ENCODE measurements at regions not wholly inside any gene's neighbourhood (a gene's known extent, or its start where the extent isn't known, plus 50 kb on each side); places are given as distances from the start of the nearest gene placed in this dataset.

DNA sequence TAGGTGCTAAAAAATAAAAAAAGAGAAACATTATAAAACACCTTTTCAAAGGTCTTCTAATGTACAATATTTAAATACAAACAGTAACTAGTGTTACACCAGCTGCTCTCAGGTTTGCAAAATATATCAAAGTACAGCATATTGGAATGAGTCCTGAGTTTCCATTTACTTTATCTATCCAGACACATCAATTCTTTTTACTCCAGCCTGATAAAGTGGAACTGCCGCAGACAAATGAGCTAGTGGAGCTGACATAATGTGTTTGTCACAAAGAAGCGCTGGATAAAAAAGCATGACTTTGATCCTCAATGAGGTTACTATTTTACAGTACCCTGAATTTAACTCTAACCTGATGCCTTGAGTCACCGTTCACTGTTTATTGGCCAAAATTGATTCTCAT is 1243.1 kb downstream of the GATA3 start:
- H3K4me3 ChIP-seq (ENCODE audit: low read depth, low read length) = no peak overlapping the region
- TF ChIP-seq, protein P1, sequence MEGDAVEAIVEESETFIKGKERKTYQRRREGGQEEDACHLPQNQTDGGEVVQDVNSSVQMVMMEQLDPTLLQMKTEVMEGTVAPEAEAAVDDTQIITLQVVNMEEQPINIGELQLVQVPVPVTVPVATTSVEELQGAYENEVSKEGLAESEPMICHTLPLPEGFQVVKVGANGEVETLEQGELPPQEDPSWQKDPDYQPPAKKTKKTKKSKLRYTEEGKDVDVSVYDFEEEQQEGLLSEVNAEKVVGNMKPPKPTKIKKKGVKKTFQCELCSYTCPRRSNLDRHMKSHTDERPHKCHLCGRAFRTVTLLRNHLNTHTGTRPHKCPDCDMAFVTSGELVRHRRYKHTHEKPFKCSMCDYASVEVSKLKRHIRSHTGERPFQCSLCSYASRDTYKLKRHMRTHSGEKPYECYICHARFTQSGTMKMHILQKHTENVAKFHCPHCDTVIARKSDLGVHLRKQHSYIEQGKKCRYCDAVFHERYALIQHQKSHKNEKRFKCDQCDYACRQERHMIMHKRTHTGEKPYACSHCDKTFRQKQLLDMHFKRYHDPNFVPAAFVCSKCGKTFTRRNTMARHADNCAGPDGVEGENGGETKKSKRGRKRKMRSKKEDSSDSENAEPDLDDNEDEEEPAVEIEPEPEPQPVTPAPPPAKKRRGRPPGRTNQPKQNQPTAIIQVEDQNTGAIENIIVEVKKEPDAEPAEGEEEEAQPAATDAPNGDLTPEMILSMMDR (IDR thresholded peaks at IDR 0.05; ENCODE audit: borderline replicate concordance, insufficient read depth, low read depth, low read length) = no peak

DNA sequence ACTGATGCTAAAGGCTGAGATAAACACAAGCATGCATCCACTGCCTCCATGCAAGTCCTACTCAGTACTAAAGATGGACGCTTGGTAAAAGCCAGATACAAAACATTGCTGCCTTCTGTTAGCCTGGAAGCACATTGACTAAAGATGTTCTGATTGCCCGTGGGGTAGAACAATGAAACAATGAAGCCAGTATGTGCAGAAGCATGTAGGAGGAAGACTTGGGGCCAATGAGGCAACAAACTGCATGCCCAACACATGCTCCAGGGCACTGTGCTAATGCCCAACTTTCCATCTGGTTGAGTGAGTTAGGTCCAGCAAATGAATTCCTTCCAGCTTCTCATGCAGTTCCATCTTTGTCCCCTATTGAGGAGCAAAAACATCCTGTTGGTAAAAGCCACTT is 1245.5 kb downstream of the GATA3 start:
- TF ChIP-seq, protein P1 (IDR thresholded peaks at IDR 0.05; ENCODE audit: borderline replicate concordance, insufficient read depth, low read depth, low read length) = no peak
- H3K4me3 ChIP-seq (ENCODE audit: low read depth, low read length) = no peak overlapping the region

DNA sequence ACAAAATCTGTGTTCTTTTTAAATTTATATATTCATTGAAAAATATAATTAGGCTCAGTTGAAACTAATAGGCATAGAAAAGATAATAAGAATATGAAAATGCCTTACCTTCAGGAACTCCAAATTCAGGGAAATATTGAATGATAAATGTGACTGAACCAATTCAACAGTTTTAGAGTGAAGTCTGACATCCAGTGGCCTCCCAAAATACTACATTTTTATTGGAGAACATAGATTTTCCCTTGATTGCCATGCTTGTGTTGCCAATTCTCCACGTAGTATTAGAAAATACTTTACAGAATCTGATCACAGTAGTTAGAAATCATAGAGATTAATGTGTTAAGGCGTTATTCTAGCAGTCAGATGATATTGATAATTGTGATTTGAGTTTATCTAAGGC is 1246.7 kb downstream of the GATA3 start:
- H3K4me3 ChIP-seq (ENCODE audit: low read depth, low read length) = no peak overlapping the region
- TF ChIP-seq, protein P1 (IDR thresholded peaks at IDR 0.05; ENCODE audit: borderline replicate concordance, insufficient read depth, low read depth, low read length) = no peak

DNA sequence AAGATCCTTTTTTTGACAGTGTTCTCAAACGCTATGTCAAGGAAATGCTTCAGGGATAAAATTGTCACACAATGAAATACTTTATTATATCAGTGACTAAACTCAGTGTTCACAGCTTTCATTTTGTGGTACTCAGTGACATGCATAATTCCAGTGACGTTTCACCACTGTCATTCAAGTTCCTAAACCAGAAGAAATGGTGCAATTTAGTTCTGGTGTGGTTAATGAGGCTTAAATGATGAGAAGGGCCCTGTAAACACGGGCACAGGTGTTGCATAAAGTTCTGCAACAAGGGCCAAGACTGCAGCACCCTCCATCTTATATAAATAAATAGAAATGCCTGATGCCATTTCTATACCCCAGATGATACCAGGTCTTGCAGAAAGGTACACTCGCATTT is 1247.1 kb downstream of the GATA3 start:
- TF ChIP-seq, protein P1 (IDR thresholded peaks at IDR 0.05; ENCODE audit: borderline replicate concordance, insufficient read depth, low read depth, low read length) = no peak
- H3K4me3 ChIP-seq (ENCODE audit: low read depth, low read length) = no peak overlapping the region

DNA sequence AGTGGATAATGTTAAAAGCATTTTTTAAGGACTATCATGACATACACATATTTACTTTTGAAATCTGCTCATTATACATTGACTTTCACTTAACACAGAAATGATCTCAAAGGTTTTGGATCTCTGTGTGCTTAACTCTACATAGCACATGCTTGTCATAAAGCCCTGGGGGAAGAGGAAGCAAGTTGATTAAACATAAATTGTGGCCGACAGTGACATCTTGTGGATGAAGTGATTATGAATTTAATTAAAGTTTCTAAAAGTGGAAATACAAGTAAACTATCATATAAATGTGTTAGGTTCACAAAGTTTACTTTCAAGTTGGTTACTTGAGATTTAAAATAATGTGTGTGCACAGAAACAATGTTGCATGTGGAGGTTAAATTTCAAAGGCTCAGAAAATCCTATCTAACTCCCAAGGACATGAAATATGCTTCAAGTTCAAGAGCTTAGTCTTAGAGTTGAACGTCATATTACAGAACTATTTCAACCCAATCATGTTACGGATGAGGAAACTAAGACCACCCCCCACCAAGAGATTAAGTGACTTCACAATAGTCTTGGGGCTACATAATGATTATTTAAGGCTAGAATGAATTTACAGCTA is 1247.8 kb downstream of the GATA3 start:
- no peak overlapping the region for H3K4me3 ChIP-seq (ENCODE audit: low read depth, low read length)
- TF ChIP-seq, protein P1 (IDR thresholded peaks at IDR 0.05; ENCODE audit: borderline replicate concordance, insufficient read depth, low read depth, low read length) = no peak

DNA sequence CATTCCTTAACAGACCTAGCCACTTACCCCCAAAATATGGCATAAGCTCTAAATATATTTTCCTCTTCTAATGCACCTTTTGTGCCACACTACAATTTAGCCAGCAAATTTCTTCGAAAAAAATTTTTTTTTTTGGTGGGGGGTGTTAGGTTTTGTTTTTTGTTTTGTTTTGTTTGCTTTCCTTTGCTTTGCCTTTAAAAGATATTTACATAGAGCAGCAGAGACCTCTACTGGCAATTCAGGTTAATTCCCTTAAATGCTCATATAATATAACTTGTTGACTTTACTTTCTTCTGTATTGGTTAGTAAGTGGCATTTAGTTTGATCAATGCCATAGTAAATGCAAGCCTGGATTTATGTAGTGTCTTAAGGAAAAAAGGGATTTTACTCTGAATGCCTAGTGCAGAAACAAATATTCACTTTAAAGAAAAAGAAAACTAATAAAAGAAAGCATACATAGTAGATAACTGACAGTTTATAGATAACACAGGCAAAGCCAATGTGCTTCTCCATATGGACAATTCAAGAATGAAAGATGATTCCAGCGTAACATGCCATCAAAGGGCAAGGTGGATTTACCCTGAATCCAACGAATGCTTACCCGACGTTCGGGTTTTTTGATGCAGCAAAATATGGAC is 1250.6 kb downstream of the GATA3 start:
- TF ChIP-seq, protein P1 (IDR thresholded peaks at IDR 0.05; ENCODE audit: borderline replicate concordance, insufficient read depth, low read depth, low read length) = no peak
- H3K4me3 ChIP-seq (ENCODE audit: low read depth, low read length) = no peak overlapping the region

All from GM12875 (cell line).